KMS-11 (cell line): ENCODE measurements at regions not wholly inside any gene's neighbourhood (a gene's known extent, or its start where the extent isn't known, plus 50 kb on each side); places are given as distances from the start of the nearest gene placed in this dataset.

Source experiments
- H2AFZ ChIP-seq: fragments of 200-600 bp; sonication (generic); 2 replicates; pipeline ENCODE4 v1.6.1; 2016; ENCODE audit warnings: antibody characterized with exemption, mixed run types, low read depth
- H3K27ac ChIP-seq: fragments of 200-600 bp; sonication (generic); 2 replicates; pipeline ENCODE4 v1.6.1; 2016; ENCODE audit warnings: mild to moderate bottlenecking, mixed run types
- H3K27me3 ChIP-seq: fragments of 200-600 bp; sonication (generic); 2 replicates; pipeline ENCODE4 v1.6.1; 2017; ENCODE audit warnings: mild to moderate bottlenecking, low read depth, mixed run types, moderate library complexity; ENCODE audit not compliant: insufficient read depth
- H3K36me3 ChIP-seq: fragments of 200-600 bp; sonication (generic); 2 replicates; pipeline ENCODE4 v1.6.1; 2017; ENCODE audit warnings: mild to moderate bottlenecking, mixed run types; ENCODE audit not compliant: insufficient read depth
- H3K4me1 ChIP-seq: fragments of 200-600 bp; sonication (generic); 2 replicates; pipeline ENCODE4 v1.6.1; 2016; ENCODE audit warnings: mild to moderate bottlenecking, low read depth, mixed run types; ENCODE audit not compliant: poor library complexity, severe bottlenecking
- H3K4me2 ChIP-seq: fragments of 200-600 bp; sonication (generic); 2 replicates; pipeline ENCODE4 v1.7.0; 2016; ENCODE audit warnings: mild to moderate bottlenecking, mixed run types
- H3K4me3 ChIP-seq: fragments of 200-600 bp; sonication (generic); IDR thresholded peaks from 2 replicates; pipeline ENCODE4 v1.6.1; 2017; ENCODE audit warnings: low read depth, low read length, mixed read lengths; ENCODE audit not compliant: insufficient read depth
- H3K79me2 ChIP-seq: fragments of 200-600 bp; sonication (generic); 2 replicates; pipeline ENCODE4 v1.6.1; 2016; ENCODE audit warnings: low read depth, mixed run types; ENCODE audit not compliant: insufficient read depth
- H3K9ac ChIP-seq: fragments of 200-600 bp; sonication (generic); 2 replicates; pipeline ENCODE4 v1.6.1; 2016; ENCODE audit warnings: mild to moderate bottlenecking, mixed run types
- H4K20me1 ChIP-seq: fragments of 200-600 bp; sonication (generic); 2 replicates; pipeline ENCODE4 v1.6.1; 2016; ENCODE audit warnings: mild to moderate bottlenecking, mixed run types; ENCODE audit not compliant: insufficient read depth
- TF ChIP-seq, protein P1 (sequence below): fragments of 200-600 bp; sonication (generic); conservative IDR thresholded peaks from 2 replicates; pipeline ENCODE4 v1.6.1; 2017; ENCODE audit warnings: low read depth, mild to moderate bottlenecking, antibody characterized with exemption, low read length, moderate library complexity, mixed read lengths

GRCh38 chr5:44907396-44907795, 98.6 kb downstream of the MRPS30 start:
- Histone ChIP-seq H3K27ac (no peak overlapping the region), H3K27me3 (no peaks in the 10 kb centered on the region), H3K4me1 (no peaks in the 10 kb centered on the region)

DNA sequence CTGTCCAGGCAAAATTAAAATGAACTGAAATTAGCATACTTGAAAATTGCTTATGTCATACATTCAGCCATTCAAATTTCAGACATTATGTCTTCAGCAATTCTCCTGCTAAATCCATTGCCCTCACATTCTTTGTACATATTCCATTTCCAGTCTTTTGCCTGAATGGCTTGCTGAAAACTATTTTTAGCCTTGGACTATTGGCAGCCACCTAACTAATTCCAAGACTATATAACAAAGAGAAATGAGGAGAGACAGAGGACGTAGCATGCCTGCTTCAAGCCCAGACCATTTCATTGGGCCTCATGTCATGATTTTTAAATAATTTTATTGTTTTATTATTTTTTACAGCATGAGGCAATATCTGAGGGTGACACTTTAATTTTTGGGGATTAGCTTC, 100.3 kb downstream of the MRPS30 start:
- no peak overlapping the region for H2AFZ ChIP-seq
- H3K4me3 ChIP-seq, result no peak overlapping the region
- H3K36me3 ChIP-seq, result no peaks in the 10 kb centered on the region
- no peaks in the 10 kb centered on the region for H3K79me2 ChIP-seq
- TF ChIP-seq, protein P1, sequence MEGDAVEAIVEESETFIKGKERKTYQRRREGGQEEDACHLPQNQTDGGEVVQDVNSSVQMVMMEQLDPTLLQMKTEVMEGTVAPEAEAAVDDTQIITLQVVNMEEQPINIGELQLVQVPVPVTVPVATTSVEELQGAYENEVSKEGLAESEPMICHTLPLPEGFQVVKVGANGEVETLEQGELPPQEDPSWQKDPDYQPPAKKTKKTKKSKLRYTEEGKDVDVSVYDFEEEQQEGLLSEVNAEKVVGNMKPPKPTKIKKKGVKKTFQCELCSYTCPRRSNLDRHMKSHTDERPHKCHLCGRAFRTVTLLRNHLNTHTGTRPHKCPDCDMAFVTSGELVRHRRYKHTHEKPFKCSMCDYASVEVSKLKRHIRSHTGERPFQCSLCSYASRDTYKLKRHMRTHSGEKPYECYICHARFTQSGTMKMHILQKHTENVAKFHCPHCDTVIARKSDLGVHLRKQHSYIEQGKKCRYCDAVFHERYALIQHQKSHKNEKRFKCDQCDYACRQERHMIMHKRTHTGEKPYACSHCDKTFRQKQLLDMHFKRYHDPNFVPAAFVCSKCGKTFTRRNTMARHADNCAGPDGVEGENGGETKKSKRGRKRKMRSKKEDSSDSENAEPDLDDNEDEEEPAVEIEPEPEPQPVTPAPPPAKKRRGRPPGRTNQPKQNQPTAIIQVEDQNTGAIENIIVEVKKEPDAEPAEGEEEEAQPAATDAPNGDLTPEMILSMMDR, result no peak
- no peak overlapping the region for H3K9ac ChIP-seq
- no peak overlapping the region for H3K27ac ChIP-seq
- no peaks in the 10 kb centered on the region for H4K20me1 ChIP-seq
- H3K4me2 ChIP-seq, result no peak overlapping the region
- H3K27me3 ChIP-seq, result no peaks in the 10 kb centered on the region
- H3K4me1 ChIP-seq, result no peaks in the 10 kb centered on the region

More at GRCh38 chr5:44907396-44907795, 98.6 kb downstream of the MRPS30 start:
- no peak overlapping the region for H3K4me2 ChIP-seq
- no peaks in the 10 kb centered on the region for H3K36me3 ChIP-seq
- no peaks in the 10 kb centered on the region for H3K79me2 ChIP-seq
- no peaks in the 10 kb centered on the region for H4K20me1 ChIP-seq
- no peak overlapping the region for H2AFZ ChIP-seq
- H3K4me3 ChIP-seq, result no peak overlapping the region
- TF ChIP-seq, protein P1, result no peak
- no peak overlapping the region for H3K9ac ChIP-seq

DNA sequence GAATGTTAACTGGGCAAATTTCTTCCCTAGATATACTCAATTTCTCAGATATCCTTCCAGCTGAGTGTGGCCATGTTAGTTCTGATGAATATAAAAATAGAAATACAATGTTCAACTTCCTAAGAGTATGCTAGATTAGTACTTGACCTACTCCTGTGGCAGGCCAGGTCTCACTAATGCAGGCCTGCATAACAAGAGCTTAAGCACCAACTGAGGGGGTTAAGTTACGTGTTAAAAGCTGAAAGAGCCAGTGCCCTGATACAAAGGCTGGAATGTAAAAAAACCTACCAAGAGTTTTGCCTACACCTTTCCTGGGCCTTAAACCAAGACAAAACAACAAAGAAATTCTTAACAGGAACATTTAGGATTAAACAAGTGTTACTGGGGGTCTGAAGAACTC, 102.8 kb downstream of the MRPS30 start:
- Histone ChIP-seq H3K36me3 (no peaks in the 10 kb centered on the region), H3K9ac (no peak overlapping the region), H3K27me3 (no peaks in the 10 kb centered on the region), H4K20me1 (no peaks in the 10 kb centered on the region), H3K4me3 (no peak overlapping the region), H3K4me1 (no peaks in the 10 kb centered on the region), H3K27ac (no peak overlapping the region), H3K79me2 (no peaks in the 10 kb centered on the region), H2AFZ (no peak overlapping the region), H3K4me2 (no peak overlapping the region)
- TF ChIP-seq, protein P1, result no peak

- no peak overlapping the region for H2AFZ ChIP-seq
- no peak overlapping the region for H3K4me3 ChIP-seq
- no peaks in the 10 kb centered on the region for H3K79me2 ChIP-seq
- no peak overlapping the region for H3K9ac ChIP-seq
- TF ChIP-seq, protein P1, result no peak
- no peaks in the 10 kb centered on the region for H3K36me3 ChIP-seq
- no peaks in the 10 kb centered on the region for H4K20me1 ChIP-seq
- no peaks in the 10 kb centered on the region for H3K4me1 ChIP-seq
- no peak overlapping the region for H3K27ac ChIP-seq
- H3K27me3 ChIP-seq, result no peaks in the 10 kb centered on the region
- no peak overlapping the region for H3K4me2 ChIP-seq
Measured at GRCh38 chr5:44914221-44914620, 105.5 kb downstream of the MRPS30 start.
